ENCODE measurements at regions not wholly inside any gene's neighbourhood (a gene's known extent, or its start where the extent isn't known, plus 50 kb on each side); places are given as distances from the start of the nearest gene placed in this dataset.
"Not testable (repeated sequence)": the region's sequence is repeated elsewhere in the genome, so short reads cannot be mapped to it uniquely, and the experiment has no call there.

DNA sequence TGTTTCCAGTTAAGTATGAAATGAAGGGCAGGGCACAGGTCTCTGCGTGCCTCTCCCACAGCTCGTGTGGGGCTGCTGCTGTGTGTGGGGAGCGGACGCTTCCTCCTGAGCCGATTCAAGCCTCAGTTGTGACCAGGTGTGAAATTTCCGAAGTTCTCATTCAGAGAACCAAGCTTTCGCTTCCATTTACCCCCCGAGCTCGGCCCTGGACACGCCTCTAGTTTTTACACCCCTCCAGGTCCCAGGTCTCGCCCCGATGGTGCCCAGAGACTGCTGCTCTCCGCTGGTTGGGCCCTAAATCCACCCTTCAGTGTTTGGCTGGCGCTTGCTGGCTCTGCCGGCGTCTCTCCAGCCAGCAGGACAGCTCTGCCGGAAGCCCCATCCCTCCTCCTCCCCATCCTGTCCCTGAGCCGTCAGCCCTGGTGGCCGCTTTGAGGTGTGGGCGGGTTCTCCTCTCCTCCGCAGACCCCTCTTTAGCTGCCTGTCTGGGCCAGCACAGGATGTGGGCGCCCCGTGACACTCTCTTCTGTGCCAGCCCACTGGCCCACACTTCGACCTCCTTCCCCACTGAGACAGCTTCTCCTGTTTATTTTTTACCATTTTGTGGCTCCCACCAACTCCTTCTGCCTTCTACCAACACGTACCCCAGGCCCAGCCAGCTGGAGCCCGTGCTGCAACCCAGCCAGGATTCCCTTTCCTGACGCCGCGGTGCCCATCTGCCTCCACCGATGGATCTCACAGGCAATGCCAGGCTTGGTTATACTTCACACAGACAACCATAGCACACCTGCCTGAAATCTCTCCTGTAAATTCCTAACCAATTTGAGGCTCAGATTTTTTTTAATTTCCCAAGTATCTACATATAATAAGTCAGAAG is 142.8 kb downstream of the DLL1 start:
- Histone ChIP-seq H3K36me3 (no peaks in the 10 kb centered on the region), H3K9me3 (ENCODE audit: severe bottlenecking) (peaks cover 9% of the 10 kb centered on the region), H3K27ac (no peak overlapping the region), H3K27me3 (ENCODE audit: insufficient read depth, low read depth, severe bottlenecking) (no peaks in the 10 kb centered on the region), H3K4me3 (ENCODE audit: low read depth, low read length) (no peak overlapping the region)
- TF ChIP-seq, protein P1, sequence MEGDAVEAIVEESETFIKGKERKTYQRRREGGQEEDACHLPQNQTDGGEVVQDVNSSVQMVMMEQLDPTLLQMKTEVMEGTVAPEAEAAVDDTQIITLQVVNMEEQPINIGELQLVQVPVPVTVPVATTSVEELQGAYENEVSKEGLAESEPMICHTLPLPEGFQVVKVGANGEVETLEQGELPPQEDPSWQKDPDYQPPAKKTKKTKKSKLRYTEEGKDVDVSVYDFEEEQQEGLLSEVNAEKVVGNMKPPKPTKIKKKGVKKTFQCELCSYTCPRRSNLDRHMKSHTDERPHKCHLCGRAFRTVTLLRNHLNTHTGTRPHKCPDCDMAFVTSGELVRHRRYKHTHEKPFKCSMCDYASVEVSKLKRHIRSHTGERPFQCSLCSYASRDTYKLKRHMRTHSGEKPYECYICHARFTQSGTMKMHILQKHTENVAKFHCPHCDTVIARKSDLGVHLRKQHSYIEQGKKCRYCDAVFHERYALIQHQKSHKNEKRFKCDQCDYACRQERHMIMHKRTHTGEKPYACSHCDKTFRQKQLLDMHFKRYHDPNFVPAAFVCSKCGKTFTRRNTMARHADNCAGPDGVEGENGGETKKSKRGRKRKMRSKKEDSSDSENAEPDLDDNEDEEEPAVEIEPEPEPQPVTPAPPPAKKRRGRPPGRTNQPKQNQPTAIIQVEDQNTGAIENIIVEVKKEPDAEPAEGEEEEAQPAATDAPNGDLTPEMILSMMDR (IDR thresholded peaks at IDR 0.05; ENCODE audit: low read depth, low read length), result no peak
- no peak for DNase-seq

GRCh38 chr6:170147056-170147787 is 143.7 kb downstream of the DLL1 start:
- no peaks in the 10 kb centered on the region for H3K36me3 ChIP-seq
- no peak overlapping the region for H3K27ac ChIP-seq
- no peak for DNase-seq
- TF ChIP-seq, protein P1 (IDR thresholded peaks at IDR 0.05; ENCODE audit: low read depth, low read length), result no peak
- H3K27me3 ChIP-seq (ENCODE audit: insufficient read depth, low read depth, severe bottlenecking), result no peaks in the 10 kb centered on the region
- H3K9me3 ChIP-seq (ENCODE audit: severe bottlenecking), result peaks cover 9% of the 10 kb centered on the region
- no peak overlapping the region for H3K4me3 ChIP-seq (ENCODE audit: low read depth, low read length)

GRCh38 chr6:170146640-170147039 is 144.2 kb downstream of the DLL1 start:
- H3K4me3 ChIP-seq (ENCODE audit: low read depth, low read length), result no peak overlapping the region
- H3K27ac ChIP-seq, result no peak overlapping the region
- no peaks in the 10 kb centered on the region for H3K36me3 ChIP-seq
- H3K27me3 ChIP-seq (ENCODE audit: insufficient read depth, low read depth, severe bottlenecking), result no peaks in the 10 kb centered on the region
- no peak for DNase-seq
- peaks cover 9% of the 10 kb centered on the region for H3K9me3 ChIP-seq (ENCODE audit: severe bottlenecking)
- TF ChIP-seq, protein P1 (IDR thresholded peaks at IDR 0.05; ENCODE audit: low read depth, low read length), result no peak

- H3K27ac ChIP-seq; H3K27me3 ChIP-seq (ENCODE audit: insufficient read depth, low read depth, severe bottlenecking); H3K4me3 ChIP-seq (ENCODE audit: low read depth, low read length); DNase-seq; H3K9me3 ChIP-seq (ENCODE audit: severe bottlenecking); H3K36me3 ChIP-seq: not testable (repeated sequence)
Observed at GRCh38 chr6:170146131-170146530, 144.7 kb downstream of the DLL1 start.

DNA sequence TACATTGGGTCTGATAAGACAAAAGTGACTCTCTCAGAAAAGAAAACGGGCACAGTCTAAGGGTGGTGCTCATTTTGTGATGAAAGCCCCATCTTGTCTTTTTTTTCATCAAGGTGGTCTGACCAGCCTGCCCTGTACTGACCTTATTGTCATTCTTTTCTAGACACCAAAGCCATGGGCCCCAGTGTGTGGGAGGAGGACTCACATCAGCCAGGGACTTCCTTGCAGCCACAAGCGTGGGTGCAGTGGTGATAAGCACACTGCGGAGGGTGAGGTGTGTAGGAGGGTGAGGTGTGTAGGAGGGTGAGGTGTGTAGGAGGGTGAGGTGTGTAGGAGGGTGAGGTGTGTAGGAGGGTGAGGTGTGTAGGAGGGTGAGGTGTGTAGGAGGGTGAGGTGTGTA is 145.2 kb downstream of the DLL1 start:
- H3K27ac ChIP-seq; H3K36me3 ChIP-seq; DNase-seq; H3K9me3 ChIP-seq (ENCODE audit: severe bottlenecking); H3K4me3 ChIP-seq (ENCODE audit: low read depth, low read length); H3K27me3 ChIP-seq (ENCODE audit: insufficient read depth, low read depth, severe bottlenecking): not testable (repeated sequence)

GRCh38 chr6:170145272-170145592 is 145.6 kb downstream of the DLL1 start:
- no peak overlapping the region for H3K27ac ChIP-seq
- no peaks in the 10 kb centered on the region for H3K36me3 ChIP-seq
- H3K9me3 ChIP-seq (ENCODE audit: severe bottlenecking), result peaks cover 9% of the 10 kb centered on the region
- H3K4me3 ChIP-seq (ENCODE audit: low read depth, low read length), result no peak overlapping the region
- no peaks in the 10 kb centered on the region for H3K27me3 ChIP-seq (ENCODE audit: insufficient read depth, low read depth, severe bottlenecking)
- DNase-seq, result no peak
- TF ChIP-seq, protein P1 (IDR thresholded peaks at IDR 0.05; ENCODE audit: low read depth, low read length), result no peak
